Activated T-cell treated with anti-CD3 and anti-CD28 coated beads, Interleukin-2, amount 50 U/mL, for 72 hours (primary cell): ENCODE measurements at regions not wholly inside any gene's neighbourhood (a gene's known extent, or its start where the extent isn't known, plus 50 kb on each side); places are given as distances from the start of the nearest gene placed in this dataset.
"Not testable (repeated sequence)": the region's sequence is repeated elsewhere in the genome, so short reads cannot be mapped to it uniquely, and the experiment has no call there.

Experiments
- ATAC-seq, 2 donors: fragments of 150-1000 bp; cut with Tn5 transposase; replicated peaks in 1 of 2; 2 replicates each; pipeline ENCODE4 v1.10.0; 2021; ENCODE audit warnings: moderate library complexity in 2 of 2, mild to moderate bottlenecking in 1 of 2
- DNase-seq, 2 donors: peaks; one replicate each; pipeline ENCODE4 v3.0.0; 2021 to 2022; ENCODE audit warnings: mixed read lengths in 1 of 2
- H3K27ac Mint-ChIP-seq: one replicate; pipeline ENCODE4 v1.8.0; 2022; ENCODE audit warnings: mild to moderate bottlenecking, moderate library complexity, mixed read lengths
- H3K27me3 Mint-ChIP-seq: one replicate; pipeline ENCODE4 v1.8.0; 2022; ENCODE audit warnings: low read depth, mixed read lengths
- H3K36me3 Mint-ChIP-seq, 2 donors: one replicate each; pipeline ENCODE4 v1.8.0; 2022; ENCODE audit warnings: mixed read lengths in 2 of 2, mild to moderate bottlenecking in 1 of 2; ENCODE audit not compliant: insufficient read depth in 2 of 2
- H3K4me1 Mint-ChIP-seq: one replicate; pipeline ENCODE4 v1.8.0; 2022; ENCODE audit warnings: low read depth, mixed read lengths
- H3K4me3 Mint-ChIP-seq, 2 donors: one replicate each; pipeline ENCODE4 v1.8.0; 2022; ENCODE audit warnings: mild to moderate bottlenecking in 2 of 2, mixed read lengths in 2 of 2, moderate library complexity in 2 of 2
- H3K9me3 Mint-ChIP-seq, 2 donors: one replicate each; pipeline ENCODE4 v1.8.0; 2022; ENCODE audit warnings: mixed read lengths in 2 of 2

GRCh38 chr6:113361014-113361645 is 496.0 kb upstream of the MARCKS start:
- Mint-ChIP-seq H3K4me3 (no peak overlapping the region), H3K4me1 (peaks cover 7% of the 10 kb centered on the region), H3K27me3 (no peaks in the 10 kb centered on the region), H3K27ac (no peak overlapping the region), H3K9me3 (no peaks in the 10 kb centered on the region), H3K36me3 (no peaks in the 10 kb centered on the region)
- ATAC-seq (no peak), DNase-seq (no peak)

- no peaks in the 10 kb centered on the region for H3K9me3 Mint-ChIP-seq
- no peak overlapping the region for H3K27ac Mint-ChIP-seq
- no peak overlapping the region for H3K4me3 Mint-ChIP-seq
- peaks cover 7% of the 10 kb centered on the region for H3K4me1 Mint-ChIP-seq
- no peaks in the 10 kb centered on the region for H3K27me3 Mint-ChIP-seq
- ATAC-seq (no peak), DNase-seq (no peak)
- H3K36me3 Mint-ChIP-seq = no peaks in the 10 kb centered on the region
These were observed 494.7 kb upstream of the MARCKS start for GRCh38 chr6:113362301-113363047.

- Mint-ChIP-seq H3K27ac (no peak overlapping the region), H3K4me1 (peaks cover 7% of the 10 kb centered on the region), H3K4me3 (no peak overlapping the region), H3K9me3 (no peaks in the 10 kb centered on the region), H3K27me3 (no peaks in the 10 kb centered on the region), H3K36me3 (no peaks in the 10 kb centered on the region)
- ATAC-seq (no peak), DNase-seq (no peak)
These were observed 493.9 kb upstream of the MARCKS start for GRCh38 chr6:113363048-113363798.

- DNase-seq (no peak), ATAC-seq (no peak)
- Mint-ChIP-seq H3K4me1 (peaks cover 7% of the 10 kb centered on the region), H3K36me3 (no peaks in the 10 kb centered on the region), H3K4me3 (no peak overlapping the region), H3K27ac (no peak overlapping the region), H3K9me3 (no peaks in the 10 kb centered on the region), H3K27me3 (no peaks in the 10 kb centered on the region)
These were observed 493.3 kb upstream of the MARCKS start for GRCh38 chr6:113363866-113364265.

- no peak overlapping the region for H3K27ac Mint-ChIP-seq
- no peak for DNase-seq
- H3K4me3 Mint-ChIP-seq = no peak overlapping the region
- no peaks in the 10 kb centered on the region for H3K36me3 Mint-ChIP-seq
- H3K4me1 Mint-ChIP-seq = peaks cover 7% of the 10 kb centered on the region
- H3K27me3 Mint-ChIP-seq = no peaks in the 10 kb centered on the region
- ATAC-seq = no peak
- H3K9me3 Mint-ChIP-seq = no peaks in the 10 kb centered on the region
These were observed 492.4 kb upstream of the MARCKS start for GRCh38 chr6:113364766-113365165.

- ATAC-seq (no peak), DNase-seq (no peak)
- H3K9me3 Mint-ChIP-seq = no peaks in the 10 kb centered on the region
- no peaks in the 10 kb centered on the region for H3K36me3 Mint-ChIP-seq
- peaks cover 7% of the 10 kb centered on the region for H3K4me1 Mint-ChIP-seq
- H3K27me3 Mint-ChIP-seq = no peaks in the 10 kb centered on the region
- no peak overlapping the region for H3K4me3 Mint-ChIP-seq
- H3K27ac Mint-ChIP-seq = no peak overlapping the region
These were observed 492.0 kb upstream of the MARCKS start for GRCh38 chr6:113365191-113365590.

- H3K36me3 Mint-ChIP-seq = no peaks in the 10 kb centered on the region
- ATAC-seq (no peak), DNase-seq (no peak)
- no peaks in the 10 kb centered on the region for H3K9me3 Mint-ChIP-seq
- no peak overlapping the region for H3K4me3 Mint-ChIP-seq
- peaks cover 7% of the 10 kb centered on the region for H3K4me1 Mint-ChIP-seq
- H3K27me3 Mint-ChIP-seq = no peaks in the 10 kb centered on the region
- no peak overlapping the region for H3K27ac Mint-ChIP-seq
These were observed 490.6 kb upstream of the MARCKS start for GRCh38 chr6:113366505-113366904.

GRCh38 chr6:113370508-113371502 is 486.3 kb upstream of the MARCKS start:
- peaks cover 14% of the 10 kb centered on the region for H3K27me3 Mint-ChIP-seq
- peaks cover 0 to 1% of the 10 kb centered on the region in 2 donors for H3K36me3 Mint-ChIP-seq
- no peak overlapping the region for H3K4me3 Mint-ChIP-seq
- DNase-seq = no peak
- H3K27ac Mint-ChIP-seq = no peak overlapping the region
- ATAC-seq = no peak
- no peaks in the 10 kb centered on the region for H3K4me1 Mint-ChIP-seq
- H3K9me3 Mint-ChIP-seq = peaks cover 0 to 4% of the 10 kb centered on the region in 2 donors

- H3K27me3 Mint-ChIP-seq = peaks cover 14% of the 10 kb centered on the region
- not testable (repeated sequence) for H3K36me3 Mint-ChIP-seq, ATAC-seq, H3K27ac Mint-ChIP-seq, H3K9me3 Mint-ChIP-seq, H3K4me3 Mint-ChIP-seq, DNase-seq, H3K4me1 Mint-ChIP-seq
These were observed 481.7 kb upstream of the MARCKS start for GRCh38 chr6:113375466-113375865.

GRCh38 chr6:113375950-113376846 is 480.9 kb upstream of the MARCKS start:
- no peak for DNase-seq
- peaks cover 14% of the 10 kb centered on the region for H3K27me3 Mint-ChIP-seq
- no peak for ATAC-seq
- H3K27ac Mint-ChIP-seq = no peak overlapping the region
- peaks cover 0 to 4% of the 10 kb centered on the region in 2 donors for H3K9me3 Mint-ChIP-seq
- H3K36me3 Mint-ChIP-seq = peaks cover 0 to 1% of the 10 kb centered on the region in 2 donors
- no peaks in the 10 kb centered on the region for H3K4me1 Mint-ChIP-seq
- H3K4me3 Mint-ChIP-seq = no peak overlapping the region

- ATAC-seq = no peak
- peaks cover 0 to 1% of the 10 kb centered on the region in 2 donors for H3K36me3 Mint-ChIP-seq
- peaks cover 14% of the 10 kb centered on the region for H3K27me3 Mint-ChIP-seq
- H3K4me3 Mint-ChIP-seq = no peak overlapping the region
- no peaks in the 10 kb centered on the region for H3K4me1 Mint-ChIP-seq
- peaks cover 0 to 4% of the 10 kb centered on the region in 2 donors for H3K9me3 Mint-ChIP-seq
- no peak overlapping the region for H3K27ac Mint-ChIP-seq
- DNase-seq = no peak
These were observed 480.3 kb upstream of the MARCKS start for GRCh38 chr6:113376847-113377165.
